Activated naive CD4-positive, alpha-beta T cell treated with anti-CD3 and anti-CD28 coated beads, Interleukin-2, amount 50 U/mL, for 16 hours (primary cell): ENCODE measurements at regions not wholly inside any gene's neighbourhood (a gene's known extent, or its start where the extent isn't known, plus 50 kb on each side); places are given as distances from the start of the nearest gene placed in this dataset.
"Not testable (repeated sequence)": the region's sequence is repeated elsewhere in the genome, so short reads cannot be mapped to it uniquely, and the experiment has no call there.

Source experiments
- DNase-seq: peaks from one replicate; pipeline ENCODE4 v3.0.0-alpha.2; 2020

DNA sequence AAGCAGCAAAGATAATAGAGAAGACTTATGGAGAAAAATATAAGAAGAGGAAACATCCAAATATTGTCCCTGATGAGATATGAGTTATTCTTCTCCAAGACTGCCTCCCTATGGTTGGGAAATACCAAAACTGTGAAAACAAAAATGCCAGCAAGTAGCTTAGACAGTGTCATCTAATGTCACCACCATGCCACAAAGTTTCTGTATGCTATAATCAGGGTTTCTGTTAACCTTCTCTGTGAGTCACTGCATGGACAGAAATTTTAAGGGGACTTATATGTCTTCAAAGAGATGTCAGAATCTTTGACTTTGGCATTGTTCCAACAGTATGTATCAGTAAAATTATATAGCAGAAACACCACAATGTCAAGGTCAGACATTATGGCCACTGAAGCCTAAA lies 222.6 kb downstream of the KDM5D start:
- DNase-seq = no peak

DNA sequence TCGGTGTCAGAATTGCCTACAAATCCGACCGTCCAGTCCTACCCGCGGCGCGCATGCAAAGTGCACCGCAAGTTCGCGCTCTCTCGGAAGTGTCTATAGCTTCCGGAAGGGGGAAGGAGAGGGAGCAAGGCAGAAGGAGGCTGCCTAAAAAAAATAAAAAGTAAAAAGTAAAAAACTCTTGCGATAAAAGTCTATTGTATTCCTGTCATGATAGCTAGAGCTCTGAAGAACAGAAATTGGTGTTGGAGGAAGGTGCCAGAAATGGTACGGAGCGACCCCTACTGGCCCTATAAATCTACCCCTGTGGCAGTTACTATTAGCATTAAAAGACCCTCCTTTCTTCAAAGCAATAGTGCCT lies 241.5 kb downstream of the KDM5D start:
- peak; percentile 39 for DNase-seq

DNA sequence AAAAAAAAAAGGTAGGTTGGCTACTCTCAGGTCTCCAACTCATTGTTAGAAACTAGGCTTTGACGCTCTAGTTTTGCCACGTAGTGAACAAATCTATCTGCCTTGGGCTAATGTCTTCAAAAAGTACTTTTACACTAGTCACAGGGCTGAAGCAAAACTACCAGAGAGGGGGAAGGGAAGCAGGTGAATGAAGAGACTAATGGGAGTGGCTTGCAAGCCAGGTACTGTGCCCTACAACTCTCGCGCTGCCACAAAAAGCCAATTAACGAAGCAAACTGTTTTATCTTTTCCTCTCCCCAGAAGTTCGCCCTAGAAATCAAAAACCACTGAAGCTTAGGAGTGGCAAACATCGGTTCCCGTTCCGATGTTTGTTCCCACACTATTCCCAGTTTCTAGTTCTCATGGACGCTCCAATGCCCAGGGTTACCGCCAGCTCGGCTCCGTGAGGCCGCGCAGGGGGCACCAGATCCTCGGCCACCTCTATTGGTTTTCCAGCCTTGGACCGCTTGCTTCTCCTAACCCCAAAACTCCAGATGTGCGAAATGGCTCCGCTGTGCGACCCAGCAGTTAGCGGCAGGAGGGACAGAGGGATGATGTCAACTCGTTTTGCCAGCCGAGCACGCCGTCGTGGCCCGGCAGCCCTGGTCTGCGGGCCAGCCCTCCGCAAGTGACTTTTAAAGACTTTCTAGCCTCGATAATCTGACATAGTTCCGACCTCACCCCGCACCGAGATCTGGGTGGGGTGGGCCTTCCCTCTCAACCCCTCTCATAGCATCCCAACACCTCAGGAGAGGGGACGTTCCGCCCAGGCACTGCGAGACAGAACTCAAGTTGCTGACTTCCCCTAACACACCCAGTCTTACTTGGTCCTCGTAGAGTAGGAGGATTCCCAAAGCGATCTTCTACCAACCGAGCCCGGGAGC lies 242.1 kb downstream of the KDM5D start:
- no peak for DNase-seq

DNA sequence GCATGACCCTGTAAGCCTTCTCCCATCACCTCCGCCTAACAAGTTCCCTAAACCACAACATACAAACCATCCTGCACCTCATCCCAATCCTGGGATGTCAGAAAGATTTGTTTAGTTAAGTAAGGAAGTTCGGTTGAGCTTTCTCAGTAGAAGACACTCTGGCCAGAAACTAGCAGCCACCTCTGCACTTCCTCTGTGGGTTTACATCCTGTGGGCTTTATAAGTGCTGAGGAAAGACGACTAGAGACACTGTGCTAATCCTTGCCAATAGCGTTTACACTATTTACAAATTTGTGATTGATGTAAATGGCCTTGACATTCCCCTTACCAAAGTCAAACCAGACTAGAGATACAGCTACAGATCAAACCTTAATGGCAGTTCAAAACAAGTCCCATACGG lies 246.0 kb downstream of the KDM5D start:
- DNase-seq = no peak

DNA sequence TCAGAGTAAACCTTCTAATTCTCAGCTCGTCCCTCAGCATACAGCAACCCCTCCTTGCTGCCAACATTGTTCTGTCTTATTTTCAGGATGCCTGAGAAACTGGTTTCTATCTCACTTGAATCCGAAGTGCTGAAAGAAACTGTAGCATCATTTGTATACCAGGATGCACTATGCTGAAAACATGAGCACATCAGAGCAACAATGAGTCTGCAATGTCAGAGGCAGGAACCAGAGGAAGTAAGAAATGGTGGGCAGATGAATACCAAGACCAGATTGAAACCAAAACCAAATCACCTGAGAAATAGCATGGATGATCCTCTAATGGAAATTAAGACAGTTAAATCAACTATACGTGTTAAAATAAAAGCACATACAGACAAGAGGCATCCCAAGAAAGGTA lies 257.0 kb downstream of the KDM5D start:
- DNase-seq = no peak

DNA sequence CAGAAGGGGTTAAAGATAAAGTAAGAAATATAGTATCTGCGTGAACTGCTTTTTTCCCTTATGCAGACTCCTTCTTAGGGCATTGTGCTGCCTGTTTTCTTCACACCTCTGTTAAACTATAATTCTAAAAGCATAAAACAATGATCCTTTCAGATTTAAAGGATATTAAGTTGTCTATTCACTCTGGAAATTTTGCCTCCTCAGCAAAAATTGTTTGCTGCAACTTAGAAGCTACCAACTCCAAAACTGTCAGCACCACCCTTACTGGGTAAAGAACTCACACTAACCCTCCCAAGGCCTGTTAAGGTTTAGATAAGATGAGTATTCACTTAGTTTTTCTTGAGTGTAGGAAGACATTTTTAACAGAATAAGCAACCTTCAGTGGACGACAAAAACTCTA lies 259.5 kb downstream of the KDM5D start:
- no peak for DNase-seq

DNA sequence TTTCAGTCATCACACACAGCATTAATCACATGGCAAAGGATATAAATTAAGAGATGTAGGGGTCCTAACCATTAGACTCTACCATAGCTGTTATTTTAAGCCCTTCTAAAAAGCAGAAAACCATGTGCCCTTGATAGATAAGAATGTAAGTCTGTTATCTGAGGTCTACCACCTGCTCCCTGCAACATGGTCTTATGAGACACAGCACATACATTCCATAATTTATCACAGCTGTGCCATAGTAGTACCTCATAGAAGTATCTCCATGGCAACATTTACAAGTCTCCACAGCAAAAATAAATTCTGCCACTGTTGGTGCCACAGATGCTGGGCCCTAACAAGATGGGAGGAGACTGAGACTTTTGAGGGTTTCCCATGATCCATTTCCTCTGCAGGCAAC lies 265.4 kb downstream of the KDM5D start:
- DNase-seq = no peak

DNA sequence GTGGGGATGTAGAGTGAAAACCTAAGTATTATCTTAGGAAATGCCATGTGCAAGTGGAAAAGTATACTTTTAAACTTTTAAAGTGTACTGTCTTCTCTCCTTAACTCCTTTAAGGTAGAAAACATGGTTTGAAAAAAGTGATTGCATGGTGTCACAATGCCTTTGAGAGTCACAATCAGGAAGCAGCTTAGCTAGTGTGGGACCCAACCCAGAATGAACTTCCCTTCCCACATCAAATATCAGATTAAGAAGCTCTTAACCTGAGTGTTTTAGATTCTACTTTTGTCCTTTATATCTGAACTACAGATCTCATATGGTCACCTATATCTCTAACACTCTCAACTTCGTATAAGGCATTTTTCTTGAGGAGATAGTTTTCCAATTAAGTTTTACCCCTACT lies 266.6 kb downstream of the KDM5D start:
- no peak for DNase-seq

DNA sequence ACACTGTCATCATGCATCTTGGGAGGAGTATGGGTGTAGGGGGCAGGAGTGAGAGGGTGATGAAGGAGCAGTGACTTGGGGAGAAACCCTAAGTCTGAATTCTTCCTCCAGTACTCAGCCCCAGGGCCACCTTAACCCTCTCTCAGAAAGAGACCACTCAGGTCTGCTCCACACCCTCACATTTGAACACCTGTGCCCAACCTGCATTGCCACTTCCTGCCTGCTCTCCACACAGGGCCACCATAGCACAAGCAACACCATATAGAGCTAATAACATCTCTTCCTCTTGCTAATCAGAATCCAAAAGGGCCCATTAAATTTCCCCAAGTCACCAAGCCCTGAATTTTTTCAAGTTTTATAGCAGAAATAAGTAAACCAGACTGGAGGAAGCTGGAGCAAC lies 278.7 kb downstream of the KDM5D start:
- DNase-seq = no peak

DNA sequence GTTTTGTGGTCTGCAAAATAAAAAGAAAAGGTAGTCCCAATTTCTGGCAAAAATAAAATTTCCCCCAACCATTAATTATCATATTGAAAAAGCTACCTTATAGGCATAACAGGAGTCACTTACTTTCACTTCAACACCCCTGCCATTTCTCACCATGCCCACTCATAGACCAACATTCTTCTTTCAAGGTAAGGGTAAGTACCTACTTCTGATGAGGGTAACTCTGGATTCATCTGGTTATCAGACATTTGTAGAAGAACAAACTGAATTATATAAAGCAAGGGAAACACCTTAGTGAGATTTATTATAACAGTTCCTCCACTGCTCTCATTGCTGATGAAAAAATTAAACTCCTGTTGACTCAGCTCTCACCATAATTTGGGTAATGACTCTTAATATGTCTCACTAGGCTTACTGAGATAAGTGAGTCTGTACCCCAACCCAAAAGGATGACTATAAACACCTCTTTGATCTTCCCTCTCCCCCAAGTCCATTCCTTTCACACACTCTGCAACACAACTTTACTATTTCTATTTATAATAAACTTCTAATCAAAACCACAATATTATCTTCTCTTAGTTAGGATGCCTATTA lies 287.6 kb downstream of the KDM5D start:
- no peak for DNase-seq

DNA sequence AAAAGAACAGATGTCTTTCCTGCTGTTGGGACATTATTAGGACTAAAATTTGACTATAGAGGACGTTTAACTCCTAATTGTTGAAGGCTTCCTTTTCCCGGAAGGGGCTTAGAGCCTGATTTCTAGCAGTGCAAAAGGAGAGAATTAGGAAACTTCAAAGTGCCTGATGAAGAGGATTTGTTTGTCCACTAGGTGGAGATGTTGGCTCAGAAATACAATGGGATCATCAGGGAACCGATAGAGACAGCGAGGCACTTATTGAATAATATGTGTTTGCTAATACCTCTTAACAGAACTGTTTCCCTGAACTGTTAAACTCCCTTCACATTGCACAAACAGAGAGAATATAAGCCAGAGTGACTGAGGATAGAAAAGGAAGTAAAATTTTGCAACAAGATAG lies 311.5 kb downstream of the KDM5D start:
- DNase-seq = no peak

DNA sequence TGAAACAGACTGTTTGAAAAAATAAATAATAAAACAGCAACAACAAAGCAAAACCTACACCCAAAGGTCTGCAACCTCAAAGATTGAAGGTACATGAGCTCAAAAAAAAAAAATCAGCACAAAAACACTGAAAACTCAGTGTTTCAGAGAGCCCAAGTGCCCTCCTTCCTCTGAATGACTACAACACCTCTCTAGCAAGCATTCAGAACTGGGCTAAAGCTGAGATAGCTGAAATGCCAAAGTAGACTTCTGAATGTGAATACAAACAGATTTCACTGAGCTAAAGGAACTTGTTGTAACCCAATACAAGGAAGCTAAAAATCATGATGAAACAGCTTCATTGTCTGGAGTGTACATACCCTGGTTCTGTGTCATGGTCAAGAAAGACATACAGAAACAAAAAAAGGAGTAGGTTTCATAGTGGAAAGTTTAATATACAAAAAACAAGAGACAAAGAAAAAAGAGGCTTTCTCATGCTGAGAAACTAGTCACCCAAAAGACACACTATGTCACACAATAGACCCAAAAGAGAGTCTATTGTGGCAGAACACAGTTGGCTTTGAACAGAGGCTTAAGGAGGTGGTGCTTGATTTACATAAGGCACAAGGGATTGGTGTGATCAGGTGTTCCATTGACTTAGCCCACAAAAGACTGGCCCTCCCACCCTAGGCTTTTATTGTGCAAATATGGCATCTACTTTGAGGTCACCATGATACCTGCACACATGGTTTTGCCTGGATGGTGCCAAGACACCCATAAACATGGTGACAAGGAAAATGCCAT lies 316.6 kb downstream of the KDM5D start:
- no peak for DNase-seq

DNA sequence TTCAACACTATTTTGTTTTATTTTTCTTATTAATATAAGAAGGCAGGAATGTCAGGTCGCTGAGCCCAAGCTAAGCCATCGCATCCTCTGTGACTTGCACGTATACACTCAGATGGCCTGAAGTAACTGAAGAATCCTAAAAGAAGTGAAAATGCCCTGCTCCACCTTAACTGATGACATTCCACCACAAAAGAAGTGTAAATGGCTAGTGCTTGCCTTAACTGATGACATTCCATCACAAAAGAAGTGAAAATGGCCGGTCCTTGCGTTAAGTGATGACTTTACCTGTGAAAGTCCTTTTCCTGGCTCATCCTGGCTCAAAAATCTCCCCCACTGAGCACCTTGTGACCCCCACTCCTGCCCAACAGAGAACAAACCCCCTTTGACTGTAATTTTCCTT lies 317.3 kb downstream of the KDM5D start:
- not testable (repeated sequence) for DNase-seq

DNA sequence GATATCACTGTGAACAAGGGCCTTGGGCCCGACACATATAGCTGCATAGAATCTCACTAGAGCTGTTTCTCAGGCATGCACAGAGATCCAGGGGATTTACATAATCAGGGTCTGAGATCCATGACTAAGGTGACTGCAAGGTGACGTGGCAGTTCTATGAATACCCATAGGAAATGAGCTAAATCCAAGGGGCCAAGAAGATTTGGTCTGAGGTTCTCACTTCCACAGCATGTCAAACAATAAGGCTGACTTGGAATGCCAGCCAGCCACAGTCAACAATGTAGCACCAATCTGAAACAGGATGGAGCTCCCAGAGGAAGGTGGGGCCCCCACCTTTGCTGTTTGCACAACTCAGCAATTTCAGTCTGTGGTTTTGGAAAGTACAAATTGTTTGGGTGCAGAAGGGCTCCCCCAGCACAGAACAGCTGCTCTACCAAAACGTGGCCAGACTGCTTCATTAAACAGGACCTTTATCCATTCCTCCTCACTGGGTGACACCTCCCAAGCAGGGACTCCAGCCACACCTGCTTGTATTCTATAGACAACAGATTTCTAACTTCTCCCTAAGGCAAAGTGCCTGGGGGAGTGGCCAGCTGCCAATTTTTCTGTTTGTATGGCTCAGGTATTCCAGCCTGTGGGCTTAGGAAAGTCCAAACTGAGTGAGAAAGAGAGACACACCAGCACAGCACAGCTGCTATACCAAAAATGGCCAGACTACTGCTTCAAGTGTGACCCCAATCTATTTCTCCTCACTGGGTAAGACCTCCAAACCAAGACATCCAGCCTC lies 333.4 kb downstream of the KDM5D start:
- no peak for DNase-seq

DNA sequence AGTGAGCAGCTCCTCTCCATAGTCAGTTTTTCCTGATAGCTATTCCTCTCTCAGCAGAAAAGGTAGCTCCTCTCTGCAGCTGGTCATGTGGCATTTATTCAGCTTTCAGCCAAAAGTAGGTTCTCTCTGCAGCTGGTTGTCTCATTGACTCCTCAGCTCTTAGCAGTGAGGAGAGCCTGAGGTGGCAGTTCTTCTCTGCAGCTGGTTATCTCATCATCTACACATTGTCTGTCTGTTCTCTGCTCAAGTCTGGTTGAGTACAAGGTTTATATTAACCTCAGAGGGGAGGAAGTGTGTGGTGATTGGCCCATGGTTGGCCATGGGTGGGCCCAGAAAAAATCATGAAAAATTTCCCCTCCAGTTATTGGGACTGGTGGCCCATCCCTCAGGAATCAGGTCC lies 338.3 kb downstream of the KDM5D start:
- DNase-seq = no peak

DNA sequence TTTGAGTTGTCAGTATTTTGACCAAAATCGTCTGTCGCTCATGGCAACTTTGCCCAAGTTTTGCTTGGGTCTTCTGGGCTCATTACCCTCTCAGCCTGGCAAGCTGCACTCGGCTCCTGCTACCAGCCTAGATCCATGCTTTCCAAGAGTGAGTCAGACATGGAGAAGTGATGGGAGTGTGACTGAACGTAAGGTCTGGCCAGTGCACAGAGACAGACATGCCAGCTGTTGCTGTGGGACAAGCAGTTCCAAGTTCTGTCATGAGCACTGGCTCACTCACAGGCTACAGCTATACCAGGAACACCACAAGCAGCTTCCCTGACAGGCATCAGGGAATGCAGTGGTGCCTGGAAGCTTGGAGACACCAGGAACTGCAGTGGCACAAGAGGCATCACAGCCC lies 338.9 kb downstream of the KDM5D start:
- no peak for DNase-seq

DNA sequence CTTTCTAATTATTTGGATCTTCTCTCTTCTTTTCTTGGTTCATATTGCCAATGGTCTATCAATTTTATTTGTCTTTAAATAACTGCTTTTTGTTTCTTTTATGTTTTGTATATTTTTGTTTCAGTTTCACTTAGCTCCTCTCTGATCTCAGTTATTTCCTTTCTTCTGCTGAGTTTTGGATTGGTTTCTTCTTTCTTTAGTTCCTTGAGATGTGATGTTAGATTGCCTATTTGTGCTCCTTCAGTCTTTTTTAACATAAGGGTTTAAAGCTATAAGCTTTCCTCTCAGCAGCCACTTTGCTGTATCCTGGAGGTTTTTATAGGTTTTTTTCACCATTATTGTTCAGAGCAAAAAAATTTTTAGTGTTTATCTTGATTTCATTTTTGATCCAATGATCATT lies 351.6 kb downstream of the KDM5D start:
- DNase-seq = no peak

DNA sequence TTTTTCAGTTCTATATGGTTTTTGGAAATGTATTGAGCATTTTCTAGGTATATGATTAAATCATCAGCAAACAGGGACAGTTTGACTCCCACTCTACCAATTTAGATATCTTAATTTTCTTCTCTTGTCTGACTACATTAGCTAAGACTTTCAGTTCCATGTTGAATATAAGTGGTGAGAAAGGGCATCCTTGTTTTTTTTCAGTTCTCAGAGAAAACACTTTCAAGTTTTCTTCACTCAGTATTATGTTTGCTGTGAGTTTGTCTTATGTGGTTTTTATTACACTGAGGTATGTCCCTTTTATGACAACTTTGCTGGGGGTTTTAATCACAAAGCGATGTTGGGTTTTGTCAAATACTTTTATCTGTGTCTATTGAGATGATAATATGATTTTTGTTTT lies 352.6 kb downstream of the KDM5D start:
- DNase-seq = no peak

DNA sequence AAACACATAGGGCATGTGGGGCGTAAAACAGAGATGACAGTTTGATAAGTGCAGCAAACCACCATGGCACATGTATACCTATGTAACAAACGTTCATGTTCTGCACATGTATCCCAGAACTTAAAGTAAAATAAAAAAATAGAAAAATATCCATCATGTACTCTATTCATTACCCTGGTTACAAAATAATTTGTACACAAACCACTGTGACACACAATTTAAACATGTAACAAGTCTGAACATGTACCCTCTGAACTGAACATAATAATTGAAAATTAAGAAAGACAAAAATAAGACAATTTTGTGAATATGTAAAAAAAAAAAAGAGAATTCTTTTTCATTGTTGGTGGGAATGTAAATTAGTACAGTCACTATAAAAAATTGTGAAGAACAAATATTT lies 379.2 kb downstream of the KDM5D start:
- no peak for DNase-seq

DNA sequence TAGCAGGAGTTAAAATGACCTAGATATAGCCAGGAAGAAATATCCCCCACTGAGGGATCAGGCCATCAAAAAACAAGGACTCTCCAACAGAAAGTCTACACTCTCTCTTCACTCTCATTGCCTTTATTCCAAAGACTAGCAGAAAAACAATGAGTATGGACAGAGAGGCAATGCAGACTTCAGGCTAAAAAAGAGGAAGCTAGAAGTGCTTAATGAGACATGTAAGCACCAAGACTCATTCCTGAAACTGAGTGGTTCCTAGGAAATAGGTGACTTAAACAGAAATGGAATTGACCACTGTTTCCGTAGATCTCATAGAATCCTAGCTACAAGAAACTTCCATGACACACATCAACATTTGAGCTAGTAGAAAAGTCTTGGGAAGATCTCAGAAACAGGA lies 387.3 kb downstream of the KDM5D start:
- DNase-seq = no peak

DNA sequence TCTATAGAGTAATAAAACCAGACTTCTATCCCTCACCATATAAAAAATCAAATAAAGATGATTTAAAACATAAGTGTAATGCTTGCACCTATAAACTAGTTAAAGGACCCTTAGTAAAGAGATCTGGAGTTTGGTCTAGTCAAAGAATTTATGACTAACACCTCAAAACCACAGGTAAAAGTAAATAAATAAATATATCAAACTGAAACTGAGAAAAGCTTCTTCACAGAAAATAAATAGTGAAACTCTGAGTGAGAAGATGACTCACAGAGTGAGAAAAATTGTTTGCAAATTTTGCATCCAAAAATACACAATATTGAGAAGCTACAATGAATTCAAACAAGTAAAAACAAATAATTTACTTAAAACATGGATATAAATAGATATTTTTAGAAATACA lies 387.8 kb downstream of the KDM5D start:
- no peak for DNase-seq

DNA sequence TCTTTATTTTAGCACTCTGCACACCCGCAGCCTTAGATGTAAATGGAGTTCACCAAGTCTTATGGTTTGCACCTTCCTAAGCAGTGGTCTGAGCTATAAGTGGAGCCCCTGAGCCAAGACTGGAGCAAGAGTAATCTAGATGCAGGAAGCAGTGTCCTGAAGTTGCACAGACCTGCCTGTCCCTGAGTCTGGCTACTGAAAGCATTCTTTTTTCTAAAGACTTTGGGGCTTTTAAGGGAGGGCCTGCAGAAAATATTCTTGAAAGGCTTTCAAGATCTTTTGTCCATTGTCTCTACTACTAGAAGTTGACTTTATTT lies 389.7 kb downstream of the KDM5D start:
- no peak for DNase-seq

DNA sequence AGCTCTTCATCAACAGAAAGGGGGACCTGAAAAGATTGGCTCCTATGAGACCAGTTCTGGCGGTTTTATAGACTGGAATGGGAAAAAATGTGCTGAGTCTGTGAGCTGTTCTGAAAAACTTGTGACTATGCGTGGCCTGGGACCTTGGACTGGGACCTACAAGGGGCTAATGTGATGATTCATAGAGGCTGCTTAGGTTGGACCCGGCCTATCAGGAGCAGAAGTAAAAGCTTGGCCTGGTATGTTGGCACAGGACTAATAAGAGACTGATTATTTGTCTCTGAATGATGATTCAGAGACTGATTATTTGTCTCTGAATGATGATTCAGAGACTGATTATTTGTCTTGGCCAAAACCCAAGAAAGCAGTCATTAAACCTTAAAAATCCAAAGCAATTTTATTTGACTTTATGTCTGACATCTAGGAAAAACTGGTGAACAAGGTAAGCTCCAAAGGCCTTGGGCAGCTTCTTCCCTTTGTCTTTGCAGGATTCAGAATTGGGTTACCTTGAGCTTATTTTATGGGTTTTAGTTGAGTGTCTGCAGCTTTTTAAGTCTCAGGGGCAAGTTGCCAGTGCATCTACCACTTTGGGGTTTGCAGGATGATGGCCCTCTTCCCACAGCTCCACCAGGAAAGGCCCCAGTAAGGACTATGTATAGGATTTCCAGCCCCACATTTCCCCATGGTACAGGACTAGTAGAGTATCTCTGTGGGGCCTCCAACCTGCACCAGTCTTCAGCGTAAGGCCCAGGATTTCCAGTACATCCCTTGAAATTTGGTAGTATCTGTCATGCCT lies 390.3 kb downstream of the KDM5D start:
- DNase-seq = no peak
